ENCODE measurements at regions not wholly inside any gene's neighbourhood (a gene's known extent, or its start where the extent isn't known, plus 50 kb on each side); places are given as distances from the start of the nearest gene placed in this dataset.

- no peak for TF ChIP-seq POLR2AphosphoS5 (IDR thresholded peaks at IDR 0.05; ENCODE audit: insufficient read depth, low read depth, low read length)
- no peak for TF ChIP-seq GATA2 (IDR thresholded peaks at IDR 0.05; ENCODE audit: insufficient read depth, insufficient read length, low read depth, low read length)
- TF ChIP-seq MYC (IDR thresholded peaks at IDR 0.05; ENCODE audit: low read depth, low read length) = no peak
- no peak for TF ChIP-seq MAX (IDR thresholded peaks at IDR 0.05; ENCODE audit: insufficient read depth, insufficient read length)
- TF ChIP-seq JUN (IDR thresholded peaks at IDR 0.05; ENCODE audit: borderline replicate concordance, insufficient read depth, insufficient read length, low read depth) = no peak
- no peak for TF ChIP-seq FOS (IDR thresholded peaks at IDR 0.05; ENCODE audit: borderline replicate concordance, insufficient read depth, low read length)
- no peak for TF ChIP-seq EZH2 (IDR thresholded peaks at IDR 0.05; ENCODE audit: borderline replicate concordance, low read depth, low read length, severe bottlenecking)
- no peak for TF ChIP-seq CTCF (IDR thresholded peaks at IDR 0.05; ENCODE audit: extremely low read depth in 1 of 2, insufficient read depth in 1 of 2, low read depth in 1 of 2, low read length in 2 of 2)
- TF ChIP-seq POLR2A (IDR thresholded peaks at IDR 0.05; ENCODE audit: low read depth, low read length) = no peak
- intact Hi-C loops (cut with micrococcal nuclease) = no loop called here
Observed at GRCh38 chr14:83129496-83129895, 1595.8 kb upstream of the SEL1L start.

More at GRCh38 chr14:83129496-83129895, 1595.8 kb upstream of the SEL1L start:
- H3K36me3 ChIP-seq (ENCODE audit: control insufficient read depth in 2 of 2, extremely low read depth in 1 of 2, insufficient read depth in 2 of 2, low read length in 2 of 2) = no peaks in the 10 kb centered on the region
- dilution Hi-C loops (cut with MboI; ENCODE audit: extremely low pct_ligation_motif_present, low sequenced_read_pairs) = no loop called here
- H3K27me3 ChIP-seq (ENCODE audit: control insufficient read depth in 2 of 2, insufficient read depth in 2 of 2, low read length in 2 of 2) = no peaks in the 10 kb centered on the region
- POLR2A ChIA-PET = no interaction called here
- H3K9me3 ChIP-seq (replicated peaks; ENCODE audit: control insufficient read depth, insufficient read depth, low read length) = peaks cover 1% of the 10 kb centered on the region
- FAIRE-seq (no peak), DNase-seq (ENCODE audit: low read depth, low spot score) (no peak)
- H4K20me1 ChIP-seq (replicated peaks; ENCODE audit: control insufficient read depth, extremely low read depth, insufficient read depth, low read length) = no peaks in the 10 kb centered on the region
- no peak overlapping the region for H3K9ac ChIP-seq (replicated peaks; ENCODE audit: extremely low read depth, insufficient read depth, low read length)
- H3K27ac ChIP-seq (ENCODE audit: insufficient read depth, low read depth, low read length) = no peak overlapping the region
- no peak overlapping the region for H2AFZ ChIP-seq (ENCODE audit: low read depth, low read length)
- no peak overlapping the region for H3K4me2 ChIP-seq (ENCODE audit: insufficient read depth, low read length)
- CTCF ChIA-PET = no interaction called here
- no peaks in the 10 kb centered on the region for H3K9me1 ChIP-seq (replicated peaks; ENCODE audit: control insufficient read depth, extremely low read depth, insufficient read depth, low read length)
- H3K4me3 ChIP-seq (replicated peaks in 1 of 3; ENCODE audit: insufficient read depth in 1 of 3, low read depth in 1 of 3, low read length in 3 of 3) = no peak overlapping the region
- BruUV-seq (replicated peaks) = no TSS peak
- no peaks in the 10 kb centered on the region for H3K79me2 ChIP-seq (ENCODE audit: control insufficient read depth, insufficient read depth, low read length)
- H3K4me1 ChIP-seq (ENCODE audit: control insufficient read depth, extremely low read depth, insufficient read depth, low read length) = no peaks in the 10 kb centered on the region
